NCI-H446 treated with DMSO at 0.1 percent for 48 hours (cell line): ENCODE measurements at regions not wholly inside any gene's neighbourhood (a gene's known extent, or its start where the extent isn't known, plus 50 kb on each side); places are given as distances from the start of the nearest gene placed in this dataset.
A peak's percentile ranks its signal among the peaks of the same experiment; 100 is the strongest.

Experiments
- DNase-seq: peaks from one replicate; lab custom pipeline; 2025; lab: John Stamatoyannopoulos, UW

GRCh38 chr3:86731501-86731901, 259.4 kb downstream of the VGLL3 start:
- DNase-seq = no peak

- DNase-seq = no peak
Measured at GRCh38 chr3:86723433-86723832, 267.5 kb downstream of the VGLL3 start.

DNA sequence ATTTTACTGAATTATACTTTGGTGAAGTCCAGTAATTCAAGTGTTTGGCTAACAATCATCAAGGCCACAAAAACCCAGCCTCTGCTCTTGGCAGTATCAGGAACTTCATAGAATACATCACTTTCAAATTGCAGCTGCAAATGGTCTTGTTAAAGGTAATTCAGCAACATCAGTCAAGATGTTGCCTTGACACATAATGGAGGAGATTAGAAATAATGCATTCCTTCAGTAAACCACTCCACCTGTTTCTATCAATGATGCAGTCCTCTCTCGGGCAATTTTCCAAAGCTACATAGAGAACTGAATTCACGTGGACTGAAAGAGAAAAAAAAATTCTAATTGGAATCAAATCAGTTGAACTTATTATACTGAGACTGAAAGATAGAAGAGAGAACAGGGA, 279.3 kb downstream of the VGLL3 start:
- no peak for DNase-seq

DNA sequence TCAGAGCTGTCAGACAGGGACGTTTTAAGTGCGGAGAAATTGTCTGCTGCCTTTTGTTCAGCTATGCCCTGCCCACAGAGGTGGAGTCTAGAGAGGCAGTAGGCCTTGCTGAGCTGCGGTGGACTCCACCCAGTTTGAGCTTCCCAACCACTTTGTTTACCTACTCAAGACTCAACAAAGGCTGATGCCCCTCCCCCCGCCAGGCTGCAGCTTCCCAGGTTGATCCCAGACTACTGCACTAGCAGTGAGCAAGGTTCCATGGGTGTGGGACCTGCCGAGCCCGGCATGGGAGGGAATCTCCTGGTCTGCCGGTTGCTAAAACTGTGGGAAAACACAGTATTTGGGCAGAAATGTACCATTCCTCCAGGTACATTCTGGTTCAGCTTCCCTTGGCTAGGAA, 282.1 kb downstream of the VGLL3 start:
- no peak for DNase-seq

DNA sequence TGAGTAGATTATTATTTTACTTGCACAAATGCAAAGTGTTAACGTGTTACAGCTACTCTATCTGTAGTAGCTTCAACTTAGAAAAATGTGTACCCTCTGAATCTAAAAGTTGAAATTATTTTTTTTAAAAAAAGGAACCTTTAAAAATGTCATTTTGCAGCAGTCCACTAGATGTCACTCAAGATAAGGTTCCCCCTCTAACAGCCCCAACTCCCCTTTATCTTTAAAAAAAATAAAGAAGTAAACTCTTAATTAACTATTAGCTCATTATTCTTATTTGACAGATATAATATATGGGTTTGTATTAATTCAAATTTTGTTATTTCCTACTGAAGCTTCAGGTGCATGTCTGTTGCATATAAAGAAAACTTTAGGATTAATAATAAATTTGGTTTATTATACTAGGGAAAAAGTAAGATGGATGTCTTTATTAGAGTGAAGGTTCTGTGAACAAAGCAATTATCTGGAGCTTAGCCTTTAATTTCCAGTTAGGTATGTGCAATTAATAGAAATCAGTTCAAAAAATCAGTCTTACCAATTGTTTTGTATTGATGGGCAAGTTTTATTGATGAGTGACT, 288.5 kb downstream of the VGLL3 start:
- no peak for DNase-seq

DNA sequence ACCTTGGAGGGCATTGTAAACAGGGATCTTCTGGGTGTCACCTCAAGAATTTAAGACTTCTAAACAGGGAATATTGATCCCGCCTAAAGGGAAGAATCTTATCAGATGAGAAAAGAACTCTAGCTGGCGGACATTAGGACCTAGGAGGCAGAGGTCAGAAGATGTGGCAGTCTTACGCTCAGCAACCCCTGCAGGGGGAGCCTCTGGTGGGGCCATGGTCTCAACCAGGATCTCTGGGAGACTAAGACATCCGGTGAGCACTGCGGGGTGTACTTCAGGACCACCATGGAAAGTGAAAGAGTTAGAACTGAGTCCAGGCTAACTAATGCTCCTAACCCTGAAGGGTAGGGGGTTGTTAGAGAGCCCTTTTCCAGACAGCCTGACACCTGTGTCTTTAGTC, 295.2 kb downstream of the VGLL3 start:
- DNase-seq = no peak

- no peak for DNase-seq
Measured at GRCh38 chr3:86673991-86674390, 317.0 kb downstream of the VGLL3 start.

- no peak for DNase-seq
Measured at GRCh38 chr3:86661817-86662216, 329.1 kb downstream of the VGLL3 start.

DNA sequence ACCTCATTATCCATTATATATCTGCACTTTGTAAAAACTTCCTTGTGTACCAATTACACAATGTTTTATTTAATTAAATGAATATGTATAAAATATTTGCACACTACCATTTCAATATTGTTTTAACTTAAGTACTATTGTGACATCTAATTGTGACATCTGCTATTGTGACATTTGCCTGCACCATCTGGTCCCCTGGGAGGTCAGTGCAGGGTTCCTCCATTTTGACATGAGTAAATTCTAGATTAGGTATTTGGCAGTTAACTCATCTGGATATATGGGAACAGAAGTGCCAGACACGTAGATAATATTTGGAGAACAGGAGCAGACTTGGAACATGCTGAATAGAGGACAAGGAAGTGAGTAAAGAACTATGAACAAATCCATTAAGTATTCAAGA, 332.1 kb downstream of the VGLL3 start:
- no peak for DNase-seq

DNA sequence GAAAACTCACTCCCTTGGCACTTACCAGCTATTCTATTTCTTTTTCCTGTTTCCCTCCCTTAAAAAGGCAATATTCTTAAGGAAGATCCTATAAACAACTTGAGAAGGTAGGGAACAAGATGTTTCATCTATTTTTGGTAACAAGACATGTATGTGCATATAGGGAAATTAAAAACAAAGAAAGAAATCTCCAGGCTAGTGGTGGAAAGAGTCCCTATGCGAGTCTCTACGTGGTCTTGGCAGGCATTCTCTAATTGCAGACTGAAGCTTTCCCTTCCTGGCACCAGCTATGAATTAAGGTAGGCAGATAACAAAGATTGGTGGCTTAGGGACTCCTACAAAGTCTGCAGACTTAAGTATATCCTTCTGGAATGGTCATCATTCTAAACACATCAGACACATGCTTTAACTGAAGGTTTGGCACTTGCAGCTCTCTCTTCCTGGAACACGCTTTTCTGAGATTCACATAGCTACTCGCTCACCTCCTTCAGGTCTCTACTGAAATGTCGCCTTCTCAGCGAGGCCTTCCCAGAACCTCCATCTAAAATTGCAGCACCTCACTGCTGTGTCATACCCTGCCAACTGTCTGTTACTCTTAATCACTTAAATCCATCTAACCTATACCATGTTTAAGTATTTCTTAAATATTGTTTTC, 336.0 kb downstream of the VGLL3 start:
- no peak for DNase-seq

GRCh38 chr3:86653661-86654205, 337.2 kb downstream of the VGLL3 start:
- no peak for DNase-seq

- DNase-seq = no peak
Measured at GRCh38 chr3:86648087-86648486, 342.9 kb downstream of the VGLL3 start.

DNA sequence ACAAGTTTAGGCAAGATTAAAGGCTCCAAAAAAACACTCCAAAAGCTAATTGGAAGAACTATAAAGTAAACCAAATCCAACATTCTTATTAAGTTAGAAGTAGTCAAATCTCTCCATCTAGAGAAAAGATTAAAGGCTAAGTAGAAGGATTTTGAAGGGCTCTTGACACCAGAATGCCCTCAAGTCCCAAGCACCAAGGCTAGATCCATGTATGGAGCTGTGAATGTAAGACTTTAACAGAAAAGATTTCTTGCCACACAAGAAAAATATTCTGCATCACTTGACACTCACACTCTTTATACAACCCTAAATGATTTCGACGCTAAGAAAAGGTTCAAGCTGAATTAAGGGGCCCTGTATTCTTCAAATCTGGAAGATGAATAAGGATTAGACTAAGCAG, 345.2 kb downstream of the VGLL3 start:
- DNase-seq = no peak

- DNase-seq = no peak
Measured at GRCh38 chr3:86634361-86634760, 356.6 kb downstream of the VGLL3 start.

DNA sequence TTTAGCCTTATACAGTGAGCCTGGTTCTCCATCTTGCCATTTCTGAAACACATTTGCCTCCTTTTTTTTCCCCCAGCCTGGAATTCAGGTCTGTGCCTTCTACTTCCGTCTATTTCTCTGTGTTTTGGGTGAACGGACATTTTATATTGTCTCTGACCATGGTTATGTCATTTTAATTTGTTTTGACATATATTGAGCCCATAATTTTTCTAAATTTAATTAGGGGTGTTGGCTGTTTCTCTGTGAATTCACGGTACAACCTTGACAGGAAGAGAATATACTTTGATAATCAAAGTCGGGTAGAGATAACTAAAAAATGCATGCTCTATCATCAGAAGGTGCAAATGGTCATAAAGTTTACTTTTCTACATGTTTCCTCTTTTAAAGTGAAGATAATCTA, 361.4 kb downstream of the VGLL3 start:
- no peak for DNase-seq

DNA sequence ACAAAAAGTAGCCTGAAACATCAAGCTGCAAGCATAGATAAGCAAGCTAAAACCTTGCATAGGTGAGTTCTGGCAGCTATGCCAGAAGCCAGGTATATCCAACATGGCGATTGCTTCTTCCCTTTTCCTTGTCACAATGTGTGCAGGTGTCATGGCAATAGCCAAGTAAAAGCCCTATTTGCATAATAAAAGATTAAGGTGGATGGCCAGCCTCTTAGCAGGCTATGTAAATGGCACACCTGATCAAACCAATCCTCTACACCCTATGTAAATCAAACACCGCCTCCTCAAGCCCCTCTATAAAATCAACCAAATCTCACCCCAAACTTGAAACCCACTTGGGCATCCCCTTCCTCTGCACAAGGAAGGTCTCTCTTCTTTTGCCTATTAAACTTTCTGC, 366.8 kb downstream of the VGLL3 start:
- no peak for DNase-seq

DNA sequence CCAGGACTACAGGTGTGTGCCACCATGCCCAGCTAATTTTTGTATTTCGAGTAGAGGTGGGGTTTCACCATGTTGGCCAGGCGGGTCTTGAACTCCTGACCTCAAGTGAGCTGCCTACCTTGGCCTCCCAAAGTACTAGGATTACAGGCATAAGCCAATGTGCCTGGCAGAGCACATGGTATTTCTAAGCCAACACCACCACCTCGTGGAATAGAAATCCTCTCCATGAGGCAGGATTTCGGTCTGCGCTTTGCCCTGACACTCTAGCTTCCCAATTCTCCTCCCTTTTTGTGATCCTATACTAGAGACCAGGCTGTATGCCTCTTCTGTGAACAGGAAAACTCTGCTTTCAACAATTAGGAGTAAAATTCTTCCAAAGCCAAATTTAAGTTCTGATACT, 372.2 kb downstream of the VGLL3 start:
- no peak for DNase-seq

GRCh38 chr3:86605166-86605565, 385.8 kb downstream of the VGLL3 start:
- no peak for DNase-seq

- no peak for DNase-seq
Measured at GRCh38 chr3:86595696-86596095, 395.3 kb downstream of the VGLL3 start.

- DNase-seq = no peak
Measured at GRCh38 chr3:86594838-86595237, 396.1 kb downstream of the VGLL3 start.

DNA sequence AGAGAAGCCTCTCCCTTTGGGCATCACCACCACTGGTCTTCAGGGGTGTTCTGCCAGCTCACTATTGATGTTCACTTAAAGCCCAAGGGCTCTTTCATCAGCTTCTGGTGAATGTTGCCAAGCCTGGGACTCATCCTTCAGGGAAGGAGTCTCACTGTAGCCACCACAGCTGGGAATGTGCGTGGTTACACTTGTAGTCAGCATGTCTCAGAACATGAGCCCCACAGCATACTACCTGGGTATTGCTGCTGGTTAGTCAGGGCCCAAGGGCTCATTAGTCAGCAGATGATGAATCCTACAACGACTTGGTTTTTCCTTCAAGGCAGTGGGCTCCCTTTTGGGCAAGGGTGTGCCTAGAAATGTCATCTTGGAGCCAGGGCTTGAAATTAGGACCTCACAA, 412.9 kb downstream of the VGLL3 start:
- DNase-seq = no peak

DNA sequence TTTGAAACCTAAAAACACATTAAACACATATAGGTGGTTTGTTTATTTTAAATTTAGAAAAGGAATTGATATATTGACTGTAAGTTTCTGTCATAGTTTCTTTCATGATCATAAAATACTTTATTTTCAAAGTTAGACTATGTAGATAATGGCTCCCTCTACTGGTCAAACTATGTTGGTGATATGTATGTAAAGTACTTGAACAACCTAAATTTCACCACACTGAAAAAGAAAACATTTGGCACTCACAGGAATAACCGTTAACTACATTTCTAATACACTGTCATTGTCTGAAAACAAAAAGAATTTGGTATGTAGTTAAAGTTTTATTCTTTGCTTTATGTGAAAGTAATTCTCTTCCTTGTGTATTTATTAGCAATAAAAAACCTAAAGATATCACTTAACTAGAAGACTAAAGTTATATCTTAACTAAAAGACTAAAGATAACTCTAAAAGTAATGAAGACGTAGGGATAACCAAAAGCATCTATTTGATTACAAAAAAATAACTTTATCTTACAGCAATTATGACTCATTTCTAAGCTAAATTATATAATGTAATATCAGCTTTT, 427.5 kb downstream of the VGLL3 start:
- DNase-seq = peak; percentile 9

DNA sequence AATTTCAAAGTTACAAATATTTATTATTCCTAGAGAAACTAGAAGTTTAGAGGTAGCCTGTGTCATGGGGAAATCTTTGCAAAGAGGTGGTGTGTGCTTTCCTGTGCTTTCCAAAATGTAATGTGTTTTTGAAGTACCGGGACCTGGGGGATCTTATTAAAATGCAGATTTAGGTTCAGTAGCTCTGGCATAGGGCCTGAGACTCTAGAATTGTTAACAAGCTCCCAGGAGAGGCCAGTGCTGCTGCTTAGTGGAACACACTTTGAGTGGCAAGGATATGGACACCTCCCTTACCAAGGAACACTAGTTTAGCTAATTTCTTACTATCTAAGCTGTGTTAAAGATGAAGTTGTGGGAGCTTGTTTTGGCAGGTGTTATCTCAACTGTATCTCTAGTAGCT, 428.9 kb downstream of the VGLL3 start:
- no peak for DNase-seq

DNA sequence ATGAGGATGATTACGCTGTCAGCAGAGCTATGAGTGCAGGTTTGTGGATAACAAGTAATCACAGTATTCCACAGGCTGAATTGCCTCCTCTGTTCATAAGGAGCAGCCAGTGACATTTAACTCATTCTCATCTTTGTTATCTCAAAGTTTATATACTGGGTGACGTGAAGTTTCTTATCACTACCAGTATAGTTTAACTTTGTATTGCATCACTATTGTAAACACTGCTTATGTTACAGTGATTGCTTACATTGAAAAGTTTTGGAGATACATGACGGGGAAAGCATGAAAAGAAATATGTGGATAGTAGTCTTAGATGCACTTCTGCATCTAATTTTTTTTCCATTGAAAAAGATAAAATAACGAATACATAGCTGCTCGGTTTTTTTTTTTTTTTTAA, 429.7 kb downstream of the VGLL3 start:
- no peak for DNase-seq
